Smooth muscle cell (in vitro differentiated cells): ENCODE measurements at regions not wholly inside any gene's neighbourhood (a gene's known extent, or its start where the extent isn't known, plus 50 kb on each side); places are given as distances from the start of the nearest gene placed in this dataset.

ENCODE experiments used
- DNase-seq: peaks from one replicate; lab custom pipeline; 2025; ENCODE audit not compliant: unreplicated experiment; lab: John Stamatoyannopoulos, UW
- H2AFZ ChIP-seq: fragments of 200-600 bp; sonication (generic); 2 replicates; pipeline ENCODE4 v1.6.0; 2016; ENCODE audit warnings: antibody characterized with exemption, low read depth, mild to moderate bottlenecking
- H3F3A ChIP-seq: fragments of 200-600 bp; sonication (generic); 2 replicates; pipeline ENCODE4 v1.6.0; 2017; ENCODE audit warnings: antibody characterized with exemption, low read depth
- H3K27ac ChIP-seq: fragments of 200-600 bp; sonication (generic); 2 replicates; pipeline ENCODE4 v1.5.1; 2016; ENCODE audit warnings: low read depth, mild to moderate bottlenecking
- H3K27me3 ChIP-seq: fragments of 200-600 bp; sonication (generic); 2 replicates; pipeline ENCODE4 v1.6.1; 2016; ENCODE audit warnings: low read depth, mild to moderate bottlenecking
- H3K36me3 ChIP-seq: fragments of 200-600 bp; sonication (generic); 2 replicates; pipeline ENCODE4 v1.5.1; 2016; ENCODE audit warnings: low read depth
- H3K4me1 ChIP-seq: fragments of 200-600 bp; sonication (generic); 2 replicates; pipeline ENCODE4 v1.5.1; 2016; ENCODE audit warnings: low read depth
- H3K4me2 ChIP-seq: fragments of 200-600 bp; sonication (generic); 2 replicates; pipeline ENCODE4 v1.6.0; 2016; ENCODE audit warnings: mild to moderate bottlenecking
- H3K4me3 ChIP-seq: fragments of 200-600 bp; sonication (generic); 2 replicates; pipeline ENCODE4 v1.5.1; 2016; ENCODE audit warnings: mild to moderate bottlenecking
- H3K79me2 ChIP-seq: fragments of 200-600 bp; sonication (generic); 2 replicates; pipeline ENCODE4 v1.6.0; 2016; ENCODE audit warnings: low read depth, mild to moderate bottlenecking
- H3K9ac ChIP-seq: fragments of 200-600 bp; sonication (generic); 2 replicates; pipeline ENCODE4 v1.6.0; 2016; ENCODE audit warnings: low read depth
- H3K9me3 ChIP-seq: fragments of 200-600 bp; sonication (generic); replicated peaks from 2 replicates; pipeline ENCODE4 v1.5.1; 2016; ENCODE audit warnings: low read depth
- H4K20me1 ChIP-seq: fragments of 200-600 bp; sonication (generic); 2 replicates; pipeline ENCODE4 v1.6.0; 2016; ENCODE audit warnings: low read depth
- WGBS: methylation state at CpG from one replicate; pipeline ENCODE4 v1.1.7; 2016; ENCODE audit warnings: low lambda C conversion rate; 5-methylcytosine and 5-hydroxymethylcytosine counted together
- TF ChIP-seq, protein P1 (sequence below): fragments of 200-600 bp; sonication (generic); IDR thresholded peaks from 2 replicates; pipeline ENCODE4 v1.5.1; 2017; ENCODE audit warnings: borderline replicate concordance, mild to moderate bottlenecking, antibody characterized with exemption; ENCODE audit not compliant: insufficient read depth, poor library complexity, severe bottlenecking

GRCh38 chr4:1460967-1461868, 55.0 kb upstream of the NKX1-1 start:
- no peak overlapping the region for H3K4me2 ChIP-seq
- H3K27ac ChIP-seq = no peak overlapping the region
- H3K4me3 ChIP-seq = no peak overlapping the region
- no peak overlapping the region for H2AFZ ChIP-seq
- no peaks in the 10 kb centered on the region for H3F3A ChIP-seq
- H3K9me3 ChIP-seq = no peaks in the 10 kb centered on the region
- no peaks in the 10 kb centered on the region for H3K79me2 ChIP-seq
- no peaks in the 10 kb centered on the region for H4K20me1 ChIP-seq
- no peak for DNase-seq
- H3K9ac ChIP-seq = no peak overlapping the region
- H3K27me3 ChIP-seq = peaks cover 41% of the 10 kb centered on the region
- H3K4me1 ChIP-seq = no peaks in the 10 kb centered on the region
- no peaks in the 10 kb centered on the region for H3K36me3 ChIP-seq
- TF ChIP-seq, protein P1, sequence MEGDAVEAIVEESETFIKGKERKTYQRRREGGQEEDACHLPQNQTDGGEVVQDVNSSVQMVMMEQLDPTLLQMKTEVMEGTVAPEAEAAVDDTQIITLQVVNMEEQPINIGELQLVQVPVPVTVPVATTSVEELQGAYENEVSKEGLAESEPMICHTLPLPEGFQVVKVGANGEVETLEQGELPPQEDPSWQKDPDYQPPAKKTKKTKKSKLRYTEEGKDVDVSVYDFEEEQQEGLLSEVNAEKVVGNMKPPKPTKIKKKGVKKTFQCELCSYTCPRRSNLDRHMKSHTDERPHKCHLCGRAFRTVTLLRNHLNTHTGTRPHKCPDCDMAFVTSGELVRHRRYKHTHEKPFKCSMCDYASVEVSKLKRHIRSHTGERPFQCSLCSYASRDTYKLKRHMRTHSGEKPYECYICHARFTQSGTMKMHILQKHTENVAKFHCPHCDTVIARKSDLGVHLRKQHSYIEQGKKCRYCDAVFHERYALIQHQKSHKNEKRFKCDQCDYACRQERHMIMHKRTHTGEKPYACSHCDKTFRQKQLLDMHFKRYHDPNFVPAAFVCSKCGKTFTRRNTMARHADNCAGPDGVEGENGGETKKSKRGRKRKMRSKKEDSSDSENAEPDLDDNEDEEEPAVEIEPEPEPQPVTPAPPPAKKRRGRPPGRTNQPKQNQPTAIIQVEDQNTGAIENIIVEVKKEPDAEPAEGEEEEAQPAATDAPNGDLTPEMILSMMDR = no peak
- 79% methylated on average over 17 of the region's 19 CpGs for WGBS

DNA sequence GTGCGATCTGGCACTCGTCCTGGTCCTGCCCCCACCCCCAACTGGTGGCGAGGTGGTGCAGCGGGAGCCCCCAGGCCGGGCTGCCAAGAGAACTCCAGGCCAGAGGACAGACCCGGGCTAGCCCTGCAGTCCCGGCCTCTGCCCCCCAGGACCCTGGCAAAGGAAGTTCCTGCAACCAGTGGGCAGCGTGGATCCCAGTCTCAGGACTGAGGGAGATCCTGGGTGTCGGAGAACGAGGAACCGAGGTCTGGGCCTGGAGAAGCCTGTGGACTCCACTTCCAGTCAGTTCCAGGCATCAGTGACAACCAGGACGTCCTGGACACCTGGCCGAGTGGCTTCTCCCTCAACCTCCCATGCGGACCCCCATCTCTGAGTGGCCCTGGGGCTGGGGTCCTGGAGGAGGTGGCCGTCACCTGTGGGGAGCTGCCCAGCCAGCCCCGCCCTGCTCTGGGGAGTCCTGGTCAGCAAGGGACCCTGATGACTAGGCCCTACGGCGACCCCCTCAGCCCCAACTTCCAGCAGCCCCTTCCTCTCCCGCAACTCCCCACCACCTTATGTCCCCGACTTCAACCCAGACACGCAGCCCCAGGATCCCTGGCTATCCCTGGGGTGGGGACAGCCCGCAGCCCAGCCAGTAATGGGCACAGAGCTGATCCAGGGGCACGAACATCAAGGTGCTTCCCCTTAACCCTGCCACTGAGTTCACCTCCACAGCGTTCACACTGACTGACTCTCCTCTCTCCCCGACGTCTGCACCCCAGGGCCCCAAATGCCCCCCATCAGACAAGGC, 53.7 kb upstream of the NKX1-1 start:
- H3K27me3 ChIP-seq = peaks cover 41% of the 10 kb centered on the region

DNA sequence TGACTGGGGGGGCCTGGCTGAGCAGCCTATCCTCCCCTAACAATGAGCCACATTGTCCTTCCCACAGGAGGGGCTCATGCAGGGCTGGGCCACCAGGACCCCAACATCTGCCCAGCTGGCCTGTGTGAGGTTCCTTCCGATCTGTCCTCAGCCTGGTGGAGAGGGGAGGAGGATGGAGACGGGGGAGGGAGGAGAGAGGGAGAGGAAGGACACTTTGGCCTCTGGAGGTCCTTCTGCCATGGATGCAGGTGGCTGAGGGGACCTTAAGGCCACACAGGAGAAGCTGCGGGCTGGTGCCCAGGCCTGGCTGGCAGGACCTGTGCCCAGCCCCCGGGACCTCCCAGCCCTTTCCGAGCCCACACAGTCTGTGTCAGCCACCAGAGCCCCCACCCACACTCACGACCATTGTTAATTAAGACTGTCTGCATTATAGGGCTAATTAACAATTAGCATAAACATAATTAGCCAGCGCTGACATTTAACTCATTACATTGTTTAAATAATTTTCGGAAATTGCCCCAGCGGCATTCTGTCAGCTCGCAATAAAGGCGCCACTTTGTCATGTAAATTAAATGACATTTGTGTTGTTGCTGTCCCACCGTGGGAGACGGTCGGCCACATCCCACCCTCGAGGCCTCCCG, 53.0 kb upstream of the NKX1-1 start:
- H3K9ac ChIP-seq = no peak overlapping the region
- no peaks in the 10 kb centered on the region for H3F3A ChIP-seq
- TF ChIP-seq, protein P1 = no peak
- H3K27ac ChIP-seq = no peak overlapping the region
- DNase-seq = no peak
- H3K4me2 ChIP-seq = no peak overlapping the region
- H3K4me3 ChIP-seq = no peak overlapping the region
- H4K20me1 ChIP-seq = no peaks in the 10 kb centered on the region
- peaks cover 41% of the 10 kb centered on the region for H3K27me3 ChIP-seq
- H2AFZ ChIP-seq = no peak overlapping the region
- no peaks in the 10 kb centered on the region for H3K79me2 ChIP-seq
- no peaks in the 10 kb centered on the region for H3K9me3 ChIP-seq
- 36% methylated on average over 14 of the region's 16 CpGs for WGBS
- H3K36me3 ChIP-seq = no peaks in the 10 kb centered on the region
- H3K4me1 ChIP-seq = no peaks in the 10 kb centered on the region

More for the DNA sequence above, 53.7 kb upstream of the NKX1-1 start:
- no peak overlapping the region for H3K9ac ChIP-seq
- no peak overlapping the region for H2AFZ ChIP-seq
- no peaks in the 10 kb centered on the region for H3K36me3 ChIP-seq
- H3K4me1 ChIP-seq = no peaks in the 10 kb centered on the region
- TF ChIP-seq, protein P1 = no peak
- H3K4me3 ChIP-seq = no peak overlapping the region
- 55% methylated on average over 22 of the region's 26 CpGs for WGBS
- no peak for DNase-seq
- H3K4me2 ChIP-seq = no peak overlapping the region
- no peaks in the 10 kb centered on the region for H4K20me1 ChIP-seq
- no peaks in the 10 kb centered on the region for H3K79me2 ChIP-seq
- no peak overlapping the region for H3K27ac ChIP-seq
- H3K9me3 ChIP-seq = no peaks in the 10 kb centered on the region
- no peaks in the 10 kb centered on the region for H3F3A ChIP-seq
